KMS-11 (cell line): ENCODE measurements at regions not wholly inside any gene's neighbourhood (a gene's known extent, or its start where the extent isn't known, plus 50 kb on each side); places are given as distances from the start of the nearest gene placed in this dataset.

ENCODE experiments used
- H2AFZ ChIP-seq: fragments of 200-600 bp; sonication (generic); 2 replicates; pipeline ENCODE4 v1.6.1; 2016; ENCODE audit warnings: antibody characterized with exemption, mixed run types, low read depth
- H3K27ac ChIP-seq: fragments of 200-600 bp; sonication (generic); 2 replicates; pipeline ENCODE4 v1.6.1; 2016; ENCODE audit warnings: mild to moderate bottlenecking, mixed run types
- H3K27me3 ChIP-seq: fragments of 200-600 bp; sonication (generic); 2 replicates; pipeline ENCODE4 v1.6.1; 2017; ENCODE audit warnings: mild to moderate bottlenecking, low read depth, mixed run types, moderate library complexity; ENCODE audit not compliant: insufficient read depth
- H3K36me3 ChIP-seq: fragments of 200-600 bp; sonication (generic); 2 replicates; pipeline ENCODE4 v1.6.1; 2017; ENCODE audit warnings: mild to moderate bottlenecking, mixed run types; ENCODE audit not compliant: insufficient read depth
- H3K4me1 ChIP-seq: fragments of 200-600 bp; sonication (generic); 2 replicates; pipeline ENCODE4 v1.6.1; 2016; ENCODE audit warnings: mild to moderate bottlenecking, low read depth, mixed run types; ENCODE audit not compliant: poor library complexity, severe bottlenecking
- H3K4me2 ChIP-seq: fragments of 200-600 bp; sonication (generic); 2 replicates; pipeline ENCODE4 v1.7.0; 2016; ENCODE audit warnings: mild to moderate bottlenecking, mixed run types
- H3K4me3 ChIP-seq: fragments of 200-600 bp; sonication (generic); IDR thresholded peaks from 2 replicates; pipeline ENCODE4 v1.6.1; 2017; ENCODE audit warnings: low read depth, low read length, mixed read lengths; ENCODE audit not compliant: insufficient read depth
- H3K79me2 ChIP-seq: fragments of 200-600 bp; sonication (generic); 2 replicates; pipeline ENCODE4 v1.6.1; 2016; ENCODE audit warnings: low read depth, mixed run types; ENCODE audit not compliant: insufficient read depth
- H3K9ac ChIP-seq: fragments of 200-600 bp; sonication (generic); 2 replicates; pipeline ENCODE4 v1.6.1; 2016; ENCODE audit warnings: mild to moderate bottlenecking, mixed run types
- H4K20me1 ChIP-seq: fragments of 200-600 bp; sonication (generic); 2 replicates; pipeline ENCODE4 v1.6.1; 2016; ENCODE audit warnings: mild to moderate bottlenecking, mixed run types; ENCODE audit not compliant: insufficient read depth
- CTCF ChIP-seq: fragments of 200-600 bp; sonication (generic); conservative IDR thresholded peaks from 2 replicates; pipeline ENCODE4 v1.6.1; 2017; ENCODE audit warnings: low read depth, mild to moderate bottlenecking, antibody characterized with exemption, low read length, moderate library complexity, mixed read lengths

GRCh38 chr1:83791821-83792437 lies 207.0 kb downstream of the TTLL7 start:
- Histone ChIP-seq H3K27me3 (no peaks in the 10 kb centered on the region), H3K9ac (no peak overlapping the region), H3K27ac (no peak overlapping the region), H3K4me3 (no peak overlapping the region), H3K79me2 (no peaks in the 10 kb centered on the region), H3K4me2 (no peak overlapping the region), H3K4me1 (no peaks in the 10 kb centered on the region), H3K36me3 (no peaks in the 10 kb centered on the region), H2AFZ (no peak overlapping the region), H4K20me1 (no peaks in the 10 kb centered on the region)
- no peak for TF ChIP-seq CTCF

DNA sequence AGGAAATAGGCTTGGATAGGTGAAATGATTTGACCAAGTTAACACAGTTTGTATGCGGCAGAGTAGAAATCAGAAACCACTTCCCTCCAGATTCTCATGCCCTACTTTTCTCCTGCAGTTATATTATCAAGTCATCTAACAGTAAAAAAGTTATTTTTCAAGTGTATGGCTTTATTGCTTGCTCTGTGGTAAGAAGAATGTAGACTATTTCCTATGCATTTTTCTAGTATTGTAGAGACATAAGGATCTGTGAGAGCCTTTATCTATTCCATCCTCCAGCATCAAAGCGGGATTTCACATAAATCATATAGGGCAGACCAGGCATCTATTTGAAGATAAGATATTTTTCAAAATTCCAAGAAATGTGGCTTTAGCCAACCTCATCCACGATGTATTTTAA lies 208.5 kb downstream of the TTLL7 start:
- no peak overlapping the region for H3K4me2 ChIP-seq
- H3K36me3 ChIP-seq, result no peaks in the 10 kb centered on the region
- no peaks in the 10 kb centered on the region for H3K79me2 ChIP-seq
- TF ChIP-seq CTCF, result no peak
- no peak overlapping the region for H3K4me3 ChIP-seq
- H3K4me1 ChIP-seq, result no peaks in the 10 kb centered on the region
- H4K20me1 ChIP-seq, result no peaks in the 10 kb centered on the region
- H3K27me3 ChIP-seq, result no peaks in the 10 kb centered on the region
- no peak overlapping the region for H2AFZ ChIP-seq
- no peak overlapping the region for H3K9ac ChIP-seq
- no peak overlapping the region for H3K27ac ChIP-seq

DNA sequence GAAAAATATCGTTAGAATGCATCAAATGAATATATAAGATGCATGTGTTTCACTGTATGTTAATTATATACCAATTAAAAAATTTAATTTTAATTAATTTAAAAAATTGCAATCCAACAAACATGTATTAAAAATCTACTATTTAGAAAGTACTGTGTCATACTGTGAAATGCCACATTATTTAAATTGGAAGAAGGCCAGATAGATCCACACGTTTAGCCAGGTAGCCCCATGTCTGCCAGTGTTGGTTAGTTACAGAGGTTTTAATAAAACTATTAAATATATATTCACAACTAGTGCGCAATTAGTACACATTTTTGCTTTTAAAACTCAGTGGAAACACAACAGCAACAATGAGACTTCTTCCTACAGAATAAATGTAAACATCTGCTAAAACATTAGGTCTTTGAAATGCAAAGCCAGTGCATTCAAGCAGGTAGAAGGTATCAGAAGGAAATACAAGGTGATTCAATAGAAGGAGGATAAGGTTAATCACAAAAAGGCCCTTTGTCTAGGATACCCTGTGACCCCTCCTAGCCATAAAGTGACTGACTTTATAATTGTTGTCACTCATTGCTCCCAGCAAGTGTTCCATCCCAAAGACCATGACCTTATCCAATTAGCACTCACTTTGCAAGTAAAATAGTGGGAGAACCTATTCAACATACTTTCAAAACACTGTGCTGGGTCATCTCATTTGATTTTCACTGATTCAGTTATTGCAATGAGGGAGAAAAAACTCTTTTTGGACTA lies 211.5 kb downstream of the TTLL7 start:
- Histone ChIP-seq H3K4me1 (no peaks in the 10 kb centered on the region), H3K4me2 (no peak overlapping the region), H3K36me3 (no peaks in the 10 kb centered on the region), H4K20me1 (no peaks in the 10 kb centered on the region), H3K27me3 (no peaks in the 10 kb centered on the region), H3K4me3 (no peak overlapping the region), H2AFZ (no peak overlapping the region), H3K27ac (no peak overlapping the region), H3K9ac (no peak overlapping the region), H3K79me2 (no peaks in the 10 kb centered on the region)
- no peak for TF ChIP-seq CTCF

- Histone ChIP-seq H2AFZ (no peak overlapping the region), H3K36me3 (no peaks in the 10 kb centered on the region), H4K20me1 (no peaks in the 10 kb centered on the region), H3K79me2 (no peaks in the 10 kb centered on the region), H3K27ac (no peak overlapping the region), H3K4me3 (no peak overlapping the region), H3K27me3 (no peaks in the 10 kb centered on the region), H3K4me1 (no peaks in the 10 kb centered on the region), H3K9ac (no peak overlapping the region), H3K4me2 (no peak overlapping the region)
- TF ChIP-seq CTCF, result no peak
These were observed 217.3 kb downstream of the TTLL7 start for GRCh38 chr1:83781667-83782066.
